Astrocyte of the cerebellum (primary cell): ENCODE measurements at regions not wholly inside any gene's neighbourhood (a gene's known extent, or its start where the extent isn't known, plus 50 kb on each side); places are given as distances from the start of the nearest gene placed in this dataset.

ENCODE experiments used
- DNase-seq: peaks from one replicate; pipeline ENCODE4 v3.0.0-alpha.2; 2011; ENCODE audit warnings: low read depth
- H3K4me3 ChIP-seq: 2 replicates; pipeline ENCODE4 v1.5.1; 2011; ENCODE audit warnings: mild to moderate bottlenecking, low read depth, low read length, moderate library complexity
- CTCF ChIP-seq: IDR thresholded peaks from 2 replicates; pipeline ENCODE4 v1.5.1; 2012; ENCODE audit warnings: low read length, low read depth, moderate library complexity, mild to moderate bottlenecking; ENCODE audit errors: missing control alignments
- in situ Hi-C: cut with HindIII; loops from 2 replicates; pipeline ENCODE4 v1.10.0; 2017; ENCODE audit warnings: low sequenced_read_pairs

GRCh38 chr10:3605882-3606281, 179.1 kb downstream of the KLF6 start:
- no peak for DNase-seq
- in situ Hi-C loops: no loop called here
- TF ChIP-seq CTCF: no peak

GRCh38 chr10:3595736-3596135, 189.3 kb downstream of the KLF6 start:
- in situ Hi-C loops: no loop called here
- DNase-seq: no peak
- H3K4me3 ChIP-seq: no peak overlapping the region
- no peak for TF ChIP-seq CTCF

More at GRCh38 chr10:3605882-3606281, 179.1 kb downstream of the KLF6 start:
- H3K4me3 ChIP-seq: no peak overlapping the region

- no peak for TF ChIP-seq CTCF
- in situ Hi-C loops: no loop called here
- no peak overlapping the region for H3K4me3 ChIP-seq
- DNase-seq: no peak
Observed at GRCh38 chr10:3593611-3594010, 191.4 kb downstream of the KLF6 start.

GRCh38 chr10:3592424-3592823, 192.6 kb downstream of the KLF6 start:
- no peak for DNase-seq
- in situ Hi-C loops: no loop called here
- no peak overlapping the region for H3K4me3 ChIP-seq
- TF ChIP-seq CTCF: no peak

- in situ Hi-C loops: no loop called here
- TF ChIP-seq CTCF: no peak
- no peak overlapping the region for H3K4me3 ChIP-seq
- no peak for DNase-seq
Observed at GRCh38 chr10:3588816-3589215, 196.2 kb downstream of the KLF6 start.

GRCh38 chr10:3588346-3588745, 196.7 kb downstream of the KLF6 start:
- no peak for DNase-seq
- no peak overlapping the region for H3K4me3 ChIP-seq
- TF ChIP-seq CTCF: no peak
- in situ Hi-C loops: no loop called here
